HG03442 (cell line): ENCODE measurements at regions not wholly inside any gene's neighbourhood (a gene's known extent, or its start where the extent isn't known, plus 50 kb on each side); places are given as distances from the start of the nearest gene placed in this dataset.
"Not testable (repeated sequence)": the region's sequence is repeated elsewhere in the genome, so short reads cannot be mapped to it uniquely, and the experiment has no call there.

Experiments
- ATAC-seq: cut with Tn5 transposase; IDR thresholded peaks from one replicate; pipeline ENCODE4 v1.9.1; 2021; ENCODE audit warnings: mild to moderate bottlenecking, moderate library complexity; ENCODE audit not compliant: unreplicated experiment

DNA sequence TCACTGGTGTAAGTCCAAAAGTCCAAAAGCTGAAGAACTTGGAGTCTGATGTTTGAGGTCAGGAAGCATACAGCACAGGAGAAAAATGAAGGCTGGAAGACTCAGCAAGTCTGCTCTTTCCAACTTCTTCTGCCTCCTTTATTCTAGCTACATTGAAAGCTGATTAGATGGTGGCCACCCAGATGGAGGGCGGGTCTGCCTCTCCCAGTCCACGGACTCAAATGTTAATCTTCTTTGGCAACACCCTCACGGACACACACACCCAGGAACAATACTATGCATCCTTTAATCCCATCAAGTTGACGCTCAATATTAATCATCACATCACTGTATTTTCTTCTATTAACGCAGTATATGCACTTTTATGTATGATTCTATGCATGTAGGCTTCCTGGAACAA lies 931.6 kb upstream of the GRIA3 start:
- no peak for ATAC-seq

DNA sequence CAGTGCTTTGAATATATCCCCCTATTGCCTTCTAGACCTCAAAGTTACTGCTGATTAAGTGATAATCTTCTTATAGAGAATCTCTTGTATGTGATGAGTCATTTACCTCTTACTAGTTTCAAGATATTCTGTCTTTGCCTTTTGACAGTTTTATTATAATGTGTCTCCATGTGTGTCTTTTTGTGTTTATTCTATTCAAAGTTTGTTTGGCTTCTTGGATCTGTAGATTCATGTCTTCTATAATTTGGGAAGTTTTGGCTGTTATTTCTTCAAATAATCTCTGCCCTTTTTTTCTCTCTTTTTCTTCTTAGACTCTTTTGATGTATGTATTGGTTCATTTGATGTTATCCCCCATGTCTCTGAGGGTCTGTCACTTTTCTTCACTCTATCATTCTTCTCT lies 915.7 kb upstream of the GRIA3 start:
- ATAC-seq: no peak

DNA sequence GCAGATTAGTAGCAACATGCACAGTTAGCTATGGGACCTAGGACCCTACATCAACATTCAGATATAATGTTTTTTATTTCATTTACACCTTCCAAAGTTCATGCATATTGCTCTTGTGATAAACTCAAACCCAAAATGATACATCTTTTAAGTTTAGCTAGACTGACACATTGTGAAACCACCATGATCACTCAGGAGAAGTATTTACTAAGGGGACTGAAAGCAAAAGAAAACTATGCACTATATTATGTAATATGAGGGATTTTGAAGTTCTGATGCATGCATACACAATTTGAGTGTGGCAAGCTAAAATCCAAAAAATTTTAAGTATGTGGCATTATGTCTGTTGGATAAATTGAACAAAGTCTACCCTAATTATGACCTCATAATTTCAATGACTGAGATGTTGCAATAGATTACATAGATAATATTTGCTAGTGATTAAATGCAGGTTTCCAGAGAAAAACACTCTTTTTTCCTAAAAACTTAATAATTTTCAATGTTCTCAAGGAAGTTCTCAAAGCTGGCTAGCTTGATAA lies 914.8 kb upstream of the GRIA3 start:
- no peak for ATAC-seq

DNA sequence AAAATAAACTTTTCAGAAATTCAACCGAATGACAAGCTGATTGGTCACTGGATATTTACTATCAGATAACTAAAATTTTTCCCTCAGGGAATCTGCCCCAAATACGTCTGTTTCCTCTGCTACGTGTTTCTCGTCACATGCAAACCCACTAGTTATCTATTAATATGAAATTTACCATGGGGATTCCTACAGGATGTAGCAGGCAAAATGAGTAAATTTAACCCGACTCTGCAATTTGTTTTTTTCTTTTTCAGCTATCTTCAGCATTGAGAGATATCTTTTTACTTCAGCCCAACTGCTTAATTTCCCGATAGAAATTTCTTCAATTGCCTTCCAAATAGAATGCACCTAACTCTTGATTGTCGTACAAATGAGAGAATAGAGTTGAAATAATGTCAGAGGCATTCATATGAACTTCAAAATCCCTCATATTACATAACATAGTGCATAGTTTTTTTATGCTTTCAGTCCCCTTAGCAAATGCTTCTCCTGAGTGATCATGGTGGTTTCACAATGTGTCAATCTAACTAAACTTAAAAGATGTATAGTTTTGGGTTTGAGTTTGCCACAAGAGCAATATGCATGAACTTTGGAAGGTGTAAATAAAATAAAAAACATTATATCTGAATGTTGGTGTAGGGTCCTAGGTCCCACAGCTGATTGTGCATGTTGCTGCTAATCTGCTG lies 913.1 kb upstream of the GRIA3 start:
- ATAC-seq: no peak

DNA sequence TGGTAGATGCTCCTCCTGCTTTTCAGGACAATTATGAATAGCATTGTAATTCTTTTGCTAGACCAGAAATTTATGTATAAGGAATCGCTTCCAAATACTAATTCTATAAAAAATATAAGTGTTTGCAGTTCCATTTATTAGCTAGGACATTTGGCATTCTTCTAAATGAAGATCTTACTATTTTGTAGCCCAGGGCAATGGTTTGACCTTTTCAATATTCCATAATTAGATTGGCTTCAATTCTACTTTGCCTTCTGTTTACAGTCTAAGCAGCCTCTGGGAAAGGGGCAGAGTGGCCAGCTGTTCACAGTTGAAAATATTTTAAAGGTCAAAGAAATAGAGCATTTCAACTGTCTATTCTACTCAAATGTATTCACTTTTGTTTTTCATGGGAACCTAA lies 912.1 kb upstream of the GRIA3 start:
- no peak for ATAC-seq

DNA sequence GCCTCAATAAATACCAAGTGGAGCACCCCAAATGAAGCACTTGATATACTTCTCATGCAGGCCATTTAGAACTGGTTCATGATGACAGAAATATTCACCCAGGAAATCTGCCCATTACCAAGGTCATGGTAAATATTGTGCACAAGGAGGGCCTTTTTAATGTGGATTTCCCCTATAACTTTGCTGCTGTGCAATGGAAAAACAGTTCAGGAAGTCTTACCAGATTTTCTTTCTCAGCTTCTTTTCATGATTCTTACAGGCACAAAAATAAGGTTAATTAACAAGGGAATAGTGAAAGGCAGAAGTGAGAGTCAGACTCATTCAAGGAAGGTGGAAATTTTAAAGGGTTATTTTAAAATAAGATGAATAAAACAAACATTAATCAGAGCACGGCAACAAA lies 904.3 kb upstream of the GRIA3 start:
- no peak for ATAC-seq

DNA sequence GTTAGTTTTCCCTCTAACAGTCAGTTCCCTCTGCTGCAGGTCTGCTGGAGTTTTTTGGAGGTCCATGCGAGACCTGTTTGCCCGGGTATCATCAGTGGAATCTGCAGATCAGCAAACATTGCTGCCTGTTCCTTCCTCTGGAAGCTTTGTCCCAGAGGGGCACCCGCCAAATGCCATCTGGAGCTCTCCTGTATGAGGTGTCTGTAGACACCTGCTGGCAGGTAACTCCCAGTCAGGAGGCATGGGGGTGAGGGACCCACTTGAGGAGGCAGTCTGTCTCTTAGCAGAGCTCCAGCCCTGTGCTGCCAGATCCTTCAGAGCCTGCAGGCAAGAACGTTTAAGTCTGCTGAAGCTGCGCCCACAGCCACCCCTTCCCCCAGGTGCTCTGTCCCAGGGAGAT lies 884.3 kb upstream of the GRIA3 start:
- not testable (repeated sequence) for ATAC-seq

DNA sequence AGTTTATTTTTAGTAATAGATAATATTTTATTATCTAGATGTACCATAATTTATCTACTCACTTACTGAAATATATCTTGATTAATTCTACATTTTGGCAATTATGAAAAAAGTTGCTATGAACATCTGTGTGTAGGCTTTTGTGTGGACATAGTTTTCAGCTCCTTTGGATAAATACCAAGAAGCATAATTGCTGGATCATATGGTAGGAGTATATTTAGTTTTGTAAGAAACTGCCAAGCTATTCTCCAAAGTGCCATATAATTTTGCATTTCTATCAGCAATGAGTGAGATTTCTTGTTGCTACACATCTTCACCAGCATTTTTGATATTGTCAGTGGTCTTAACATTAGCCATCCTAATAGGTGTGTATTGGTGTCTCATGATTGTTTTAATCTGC lies 882.6 kb upstream of the GRIA3 start:
- no peak for ATAC-seq

DNA sequence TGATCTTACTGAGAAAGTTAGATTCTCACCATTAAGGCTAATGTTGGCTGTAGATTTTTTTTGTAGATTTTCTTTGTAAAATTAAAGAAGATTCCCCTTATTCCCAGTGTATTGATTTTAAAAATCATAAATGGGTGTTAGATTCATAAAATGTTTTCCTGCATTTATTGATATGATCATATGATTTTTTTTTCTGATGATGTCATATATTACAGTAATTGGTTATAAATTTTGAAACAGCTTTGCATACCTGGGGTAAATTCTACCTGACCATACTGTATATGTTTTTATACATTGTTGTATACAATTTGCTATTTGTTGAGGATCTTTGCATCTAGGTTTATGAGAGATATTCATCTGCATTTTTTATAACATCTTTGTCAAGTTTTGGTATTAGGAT lies 880.3 kb upstream of the GRIA3 start:
- no peak for ATAC-seq

DNA sequence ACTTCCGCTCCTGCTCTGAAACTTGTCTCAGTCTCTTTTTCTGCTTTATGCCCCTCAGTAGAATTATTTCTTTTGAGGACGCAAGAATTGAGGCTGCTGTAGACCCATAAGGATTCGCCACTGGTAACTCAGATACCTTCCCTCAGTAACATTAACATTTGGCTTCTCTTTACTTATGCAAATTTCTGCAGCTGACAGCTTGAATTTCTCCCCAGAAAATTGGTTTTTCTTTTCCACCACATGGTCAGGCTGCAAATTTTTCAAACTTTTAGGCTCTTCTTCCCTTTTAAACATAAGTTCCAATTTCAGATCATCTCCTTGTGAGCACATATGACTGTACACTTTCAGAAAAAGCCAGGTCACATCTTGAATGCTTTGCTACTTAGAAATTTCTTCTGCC lies 839.3 kb upstream of the GRIA3 start:
- no peak for ATAC-seq

DNA sequence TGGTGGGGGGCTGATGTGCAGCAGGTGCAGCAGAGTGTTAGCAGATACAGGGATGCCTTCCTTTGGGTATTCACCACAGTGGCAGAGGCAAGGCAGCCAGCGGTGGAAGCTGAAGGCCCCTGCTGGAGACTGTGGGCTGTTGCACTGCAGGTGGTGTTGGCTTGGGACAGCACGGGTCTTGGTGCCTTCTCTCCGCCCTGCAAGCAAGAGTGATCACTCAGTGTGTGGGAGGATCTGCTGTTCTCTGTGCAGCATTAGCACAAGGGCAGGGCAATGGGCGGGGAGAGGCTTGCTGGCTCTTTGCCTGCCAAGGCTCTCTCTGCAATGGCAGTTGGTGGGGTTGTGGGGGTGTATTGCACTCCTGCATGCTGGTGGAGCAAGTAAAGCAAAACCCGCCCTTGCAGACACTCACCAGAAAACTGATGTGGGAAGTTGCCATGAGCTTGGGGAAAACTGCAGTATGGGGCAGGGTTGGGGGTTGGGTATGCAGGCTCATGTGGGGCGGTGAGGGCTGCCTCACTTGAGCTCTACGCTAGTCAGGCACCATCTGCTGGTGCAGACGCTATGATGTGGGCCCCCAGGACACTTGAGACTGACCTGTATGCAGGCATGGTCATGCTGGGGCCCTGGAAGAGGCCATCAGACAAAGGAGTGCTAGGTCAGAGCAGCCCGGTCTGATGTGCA lies 820.8 kb upstream of the GRIA3 start:
- ATAC-seq: no peak

DNA sequence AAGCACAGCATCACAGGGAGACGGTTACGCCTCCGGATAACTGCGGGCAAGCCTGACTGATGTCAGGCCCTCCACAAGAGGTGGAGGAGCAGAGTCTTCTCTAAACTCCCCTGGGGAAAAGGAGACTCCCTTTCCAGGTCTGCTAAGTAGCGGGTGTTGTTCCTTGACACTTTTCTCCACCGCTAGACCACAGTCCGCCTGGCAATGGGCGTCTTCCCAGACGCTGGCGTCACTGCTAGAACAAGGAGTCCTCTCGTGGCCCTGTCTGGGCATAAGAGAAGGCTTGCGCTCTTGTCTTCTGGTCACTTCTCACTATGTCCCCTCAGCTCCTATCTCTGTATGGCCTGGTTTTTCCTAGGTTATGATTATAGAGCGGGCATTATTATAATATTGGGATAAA lies 808.5 kb upstream of the GRIA3 start:
- ATAC-seq: not testable (repeated sequence)

DNA sequence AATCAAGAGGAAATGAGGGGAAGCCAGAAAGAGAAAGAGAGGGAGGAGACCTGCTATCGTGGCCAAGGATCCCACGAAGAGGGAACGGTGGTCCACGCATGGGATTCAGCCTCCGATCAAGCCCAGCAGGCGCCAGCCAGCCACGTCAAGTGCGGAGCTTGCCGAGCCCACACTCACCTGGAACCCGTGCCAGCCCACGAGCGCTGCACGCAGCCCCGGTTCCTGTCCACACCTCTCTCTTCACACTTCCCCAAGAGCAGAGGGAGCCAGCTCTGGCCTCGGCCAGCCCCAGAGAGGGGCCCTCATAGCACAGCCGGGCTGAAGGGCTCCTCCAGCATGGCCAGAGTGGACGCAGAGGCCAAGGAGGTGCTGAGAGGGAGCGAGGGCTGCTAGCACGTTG lies 795.1 kb upstream of the GRIA3 start:
- no peak for ATAC-seq

DNA sequence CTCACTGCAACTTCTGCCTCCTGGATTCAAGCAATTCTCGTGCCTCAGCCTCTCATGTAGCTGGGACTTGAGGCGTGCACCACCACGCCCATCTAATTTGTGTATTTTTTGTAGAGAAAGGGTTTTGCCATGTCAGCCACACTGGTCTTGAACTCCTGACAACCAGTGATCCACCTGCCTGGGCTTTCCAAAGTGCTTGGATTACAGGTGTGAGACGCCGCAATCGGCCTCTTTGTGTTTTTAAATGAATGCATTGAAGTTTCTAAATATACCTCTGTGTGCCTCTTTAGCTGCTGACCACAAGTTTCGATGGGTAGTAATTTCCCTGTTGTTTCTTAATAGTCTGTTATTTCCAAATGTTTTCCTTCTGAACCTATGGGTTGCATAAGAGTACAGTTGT lies 765.3 kb upstream of the GRIA3 start:
- ATAC-seq: no peak

DNA sequence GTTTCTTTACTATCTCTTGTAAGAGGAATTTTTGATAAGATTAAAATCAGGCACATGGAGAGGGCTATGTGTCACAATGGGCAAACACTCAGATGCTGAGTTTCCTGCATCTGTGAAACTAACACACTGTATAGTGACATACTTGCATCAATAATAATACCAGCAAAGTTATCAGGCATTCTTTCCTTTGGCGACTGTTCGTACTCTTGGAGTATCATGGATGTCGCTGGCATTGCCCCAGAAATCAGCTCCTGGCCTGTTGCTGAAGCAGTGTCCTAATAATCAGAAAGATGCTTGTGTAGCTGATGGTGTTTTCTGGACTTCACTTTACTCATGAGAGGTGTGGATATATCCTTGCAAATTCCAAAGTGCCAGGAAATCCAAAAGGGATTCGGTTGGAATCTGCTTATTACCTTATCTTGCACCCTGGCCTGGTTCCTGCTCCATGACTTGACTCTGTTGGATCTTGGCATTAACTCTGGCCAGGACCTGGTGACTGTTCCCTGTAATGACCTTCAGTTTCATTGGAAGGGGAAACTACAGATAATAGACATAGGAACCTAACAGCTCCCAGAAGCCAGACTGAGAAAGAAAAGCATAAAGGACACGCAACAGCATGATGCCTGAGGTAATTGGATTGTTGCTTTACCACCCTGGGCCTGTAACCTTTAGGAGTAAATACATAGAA lies 762.5 kb upstream of the GRIA3 start:
- ATAC-seq: no peak

DNA sequence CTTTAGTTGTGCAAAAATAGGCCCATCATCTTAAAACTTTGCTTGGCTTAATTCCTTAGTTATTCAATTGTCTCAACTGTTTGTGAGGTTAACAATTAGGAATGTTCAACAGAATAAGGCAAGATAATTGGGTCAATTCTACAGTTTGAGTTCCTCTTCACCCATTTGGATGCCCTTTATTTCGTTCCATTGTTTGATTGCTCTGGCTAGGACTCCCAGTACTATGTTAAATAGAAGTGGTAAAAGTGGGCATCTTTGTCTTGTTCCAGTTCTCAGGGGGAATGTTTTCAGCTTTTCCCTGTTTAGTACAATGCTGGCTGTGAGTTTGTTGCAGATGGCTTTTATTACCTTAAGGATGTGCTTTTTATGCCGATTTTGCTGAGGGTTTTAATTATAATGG lies 761.5 kb upstream of the GRIA3 start:
- no peak for ATAC-seq

DNA sequence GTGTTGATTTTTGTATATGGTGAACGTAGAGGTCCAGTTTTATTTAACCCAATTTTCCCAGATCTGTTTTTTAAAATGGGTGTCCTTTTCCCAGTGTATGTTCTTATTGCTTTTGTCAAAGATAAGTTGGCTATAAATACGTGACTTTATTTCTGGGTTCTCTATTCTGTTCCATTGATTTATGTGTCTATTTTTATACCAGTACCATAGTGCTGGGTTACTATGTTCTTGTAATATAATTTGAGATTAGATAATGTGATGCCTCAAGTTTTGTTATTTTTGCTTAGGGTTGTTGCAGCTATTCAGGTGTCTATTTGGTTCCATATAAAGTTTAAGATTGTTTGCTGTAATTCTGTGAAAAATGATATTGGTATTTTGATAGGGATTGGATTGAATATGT lies 749.1 kb upstream of the GRIA3 start:
- no peak for ATAC-seq

DNA sequence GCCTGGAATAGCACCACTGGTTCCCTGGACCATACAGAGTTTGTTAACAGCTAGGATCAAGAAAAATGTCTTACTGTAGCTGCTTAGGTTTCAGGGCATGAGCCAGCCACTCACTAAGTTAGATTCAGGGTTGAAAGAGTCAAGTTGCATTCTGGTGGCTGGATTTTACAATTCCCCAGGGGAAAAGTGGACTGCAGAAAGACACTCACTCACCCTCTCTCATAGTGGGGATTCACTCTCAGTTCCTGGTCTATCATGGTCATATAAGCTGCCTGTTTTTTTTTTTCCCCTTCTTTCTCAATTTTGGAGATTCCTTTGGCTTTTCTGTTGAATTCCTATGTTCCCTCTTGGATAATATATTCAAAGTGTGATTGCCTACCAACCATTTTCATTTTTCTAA lies 744.2 kb upstream of the GRIA3 start:
- no peak for ATAC-seq

DNA sequence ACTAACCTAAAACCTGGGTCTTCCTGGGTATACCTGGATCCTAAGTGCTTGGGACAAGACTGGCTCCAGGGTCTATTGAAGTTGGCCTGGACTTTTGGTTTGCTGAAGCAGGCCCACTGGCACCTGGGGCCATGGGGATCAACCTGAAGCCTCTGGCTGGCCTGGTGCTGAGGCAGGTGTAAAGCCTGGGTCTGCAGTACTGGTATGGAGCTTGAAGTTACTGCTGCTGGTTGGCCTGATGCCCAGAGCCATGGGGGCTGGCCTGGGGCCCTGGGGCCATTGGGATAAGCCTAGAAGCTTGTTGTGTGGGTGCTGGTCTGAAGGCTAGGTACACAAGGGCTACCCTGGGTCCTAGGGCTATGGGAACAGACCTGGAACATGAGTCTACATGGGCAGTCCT lies 743.2 kb upstream of the GRIA3 start:
- no peak for ATAC-seq

DNA sequence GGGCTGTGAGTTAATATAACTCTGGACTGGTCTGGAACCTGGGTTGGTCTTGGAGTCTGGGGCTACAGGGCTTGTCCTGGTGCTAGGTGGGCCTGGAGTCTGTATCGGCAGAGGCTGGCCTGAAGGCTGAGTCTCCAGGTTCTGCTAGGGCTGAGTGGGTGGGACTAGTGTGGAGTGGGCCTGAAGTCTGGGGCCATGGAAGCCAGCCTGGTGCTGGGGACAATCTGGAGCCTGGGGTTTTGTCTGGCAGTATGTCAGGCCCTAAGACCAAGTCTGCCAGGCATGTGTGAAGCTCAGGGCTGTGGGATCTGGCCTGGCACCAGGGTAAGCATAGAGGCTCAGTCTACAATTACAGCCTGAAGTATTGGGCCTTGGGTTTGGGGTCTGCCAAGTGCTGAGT lies 742.6 kb upstream of the GRIA3 start:
- ATAC-seq: no peak

DNA sequence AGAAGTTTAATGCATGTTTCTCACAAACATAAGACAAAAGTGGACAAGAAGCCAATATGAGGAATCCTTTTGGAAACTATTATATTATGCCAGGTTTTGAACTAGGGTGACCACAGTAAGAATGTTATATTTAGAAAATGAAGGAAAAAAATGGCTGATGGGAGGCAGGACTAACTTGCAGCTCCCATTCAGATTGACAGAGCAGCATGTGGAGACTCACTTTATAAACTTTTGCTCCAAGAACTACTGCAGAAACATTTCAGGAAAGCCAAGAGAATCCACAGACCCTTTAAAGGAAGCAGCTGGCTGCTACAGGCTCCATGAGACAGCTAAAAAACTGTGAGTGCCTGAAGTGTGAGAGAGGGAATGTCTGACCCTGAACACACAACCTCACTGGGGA lies 738.6 kb upstream of the GRIA3 start:
- ATAC-seq: no peak

DNA sequence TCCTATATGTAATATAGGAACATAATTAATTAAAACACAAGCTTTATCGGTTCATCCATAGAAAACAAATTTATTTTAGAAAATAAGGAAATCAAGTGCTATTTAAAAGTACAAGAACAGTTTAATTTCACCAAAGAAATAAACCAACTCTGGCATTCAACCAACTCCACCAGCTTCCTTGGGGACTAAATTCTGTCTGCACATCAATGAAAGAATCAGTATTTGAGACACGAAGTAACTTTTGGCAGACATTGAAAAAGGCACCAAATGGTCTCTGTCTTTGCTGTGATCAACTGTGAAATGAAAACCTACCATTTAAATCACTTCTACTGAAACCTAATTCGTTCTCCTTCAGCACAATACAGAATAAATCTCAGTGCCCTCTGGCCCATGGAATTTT lies 719.7 kb upstream of the GRIA3 start:
- no peak for ATAC-seq
